ENCODE measurements at regions not wholly inside any gene's neighbourhood (a gene's known extent, or its start where the extent isn't known, plus 50 kb on each side); places are given as distances from the start of the nearest gene placed in this dataset.

- no peaks in the 10 kb centered on the region for H4K20me1 ChIP-seq (replicated peaks; ENCODE audit: insufficient read depth)
- Mint-ChIP-seq H3K9me3 (peaks cover 10% of the 10 kb centered on the region; the same call in 2 of the 3 replicates), H3K4me3 (no peak overlapping the region), H3K4me1 (no peaks in the 10 kb centered on the region), H3K27ac (no peak overlapping the region), H3K27me3 (ENCODE audit: insufficient read depth, low read depth, poor library complexity) (no peaks in the 10 kb centered on the region), H3K36me3 (ENCODE audit: low read depth) (peaks cover 4% of the 10 kb centered on the region; the same call in 2 of the 3 replicates)
- no peak for TF ChIP-seq NANOG (IDR thresholded peaks at IDR 0.05; ENCODE audit: borderline replicate concordance)
- TF ChIP-seq STAT1 (IDR thresholded peaks at IDR 0.05; ENCODE audit: unreplicated experiment): no peak
- TF ChIP-seq CTCF (conservative IDR thresholded peaks at IDR 0.05; ENCODE audit: low read depth in 2 of 2): no peak
- no peak for TF ChIP-seq POLR2AphosphoS5 (IDR thresholded peaks at IDR 0.05; ENCODE audit: low read depth)
- no peak for TF ChIP-seq CREB1 (CRISPR knock-in tag; IDR thresholded peaks at IDR 0.05; ENCODE audit: low read depth)
- no peak for TF ChIP-seq ETS1 (IDR thresholded peaks at IDR 0.05)
- no peak for TF ChIP-seq EZH2 (IDR thresholded peaks at IDR 0.05; ENCODE audit: low read depth, unreplicated experiment)
- TF ChIP-seq ZNF462 (CRISPR knock-in tag; IDR thresholded peaks at IDR 0.05): no peak
- no peak for TF ChIP-seq EZH2phosphoT487 (IDR thresholded peaks at IDR 0.05; ENCODE audit: unreplicated experiment)
- no peak for TF ChIP-seq ZNF114 (CRISPR knock-in tag; IDR thresholded peaks at IDR 0.05)
- no peak for TF ChIP-seq JUNB (IDR thresholded peaks at IDR 0.05; ENCODE audit: unreplicated experiment)
- no peak for TF ChIP-seq REST (IDR thresholded peaks at IDR 0.05; ENCODE audit: unreplicated experiment)
- H3K27me3 ChIP-seq (ENCODE audit: insufficient read depth): no peaks in the 10 kb centered on the region
- no peak overlapping the region for H3K27ac ChIP-seq (ENCODE audit: low read depth)
- no peaks in the 10 kb centered on the region for H3F3A ChIP-seq (replicated peaks; ENCODE audit: low read depth)
- no peak overlapping the region for H3K4me2 ChIP-seq
- no peak overlapping the region for H3K4me3 ChIP-seq
- H3K9me2 ChIP-seq (ENCODE audit: insufficient read depth): no peaks in the 10 kb centered on the region
- no peaks in the 10 kb centered on the region for H3K79me2 ChIP-seq (replicated peaks; ENCODE audit: insufficient read depth)
- DNase-seq (ENCODE audit: low spot score): no peak
- no peaks in the 10 kb centered on the region for H3K4me1 ChIP-seq (ENCODE audit: insufficient read depth)
- no peak for ATAC-seq
- H2AFZ ChIP-seq: no peak overlapping the region
- H3K36me3 ChIP-seq (ENCODE audit: insufficient read depth): no peaks in the 10 kb centered on the region
Observed at GRCh38 chrX:9171841-9172463, 138.0 kb upstream of the FAM9B start.

Data from GM23338 (cell line).